ENCODE measurements at regions not wholly inside any gene's neighbourhood (a gene's known extent, or its start where the extent isn't known, plus 50 kb on each side); places are given as distances from the start of the nearest gene placed in this dataset.
"Not testable (repeated sequence)": the region's sequence is repeated elsewhere in the genome, so short reads cannot be mapped to it uniquely, and the experiment has no call there.

DNA sequence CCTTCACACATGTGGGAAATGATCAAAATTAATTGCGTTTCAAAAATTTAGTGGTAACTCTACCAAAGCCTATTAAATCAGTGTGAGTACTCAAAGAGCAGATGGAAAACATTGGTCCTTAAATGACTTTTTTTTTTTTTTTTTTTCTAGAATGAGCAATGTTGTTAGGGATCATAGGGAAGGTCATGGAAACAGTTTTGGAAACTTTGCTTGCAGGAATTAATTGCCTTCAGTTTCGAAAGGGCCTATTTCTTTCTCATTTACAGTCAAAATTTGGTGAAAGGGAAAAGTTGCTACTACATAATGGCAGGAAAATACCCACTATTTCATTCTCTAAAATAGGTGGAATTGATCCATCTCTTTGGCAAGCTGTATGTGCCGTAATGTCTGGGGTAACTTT, 160.9 kb downstream of the RTL9 start:
- no peak for DNase-seq (ENCODE audit: low read depth)

DNA sequence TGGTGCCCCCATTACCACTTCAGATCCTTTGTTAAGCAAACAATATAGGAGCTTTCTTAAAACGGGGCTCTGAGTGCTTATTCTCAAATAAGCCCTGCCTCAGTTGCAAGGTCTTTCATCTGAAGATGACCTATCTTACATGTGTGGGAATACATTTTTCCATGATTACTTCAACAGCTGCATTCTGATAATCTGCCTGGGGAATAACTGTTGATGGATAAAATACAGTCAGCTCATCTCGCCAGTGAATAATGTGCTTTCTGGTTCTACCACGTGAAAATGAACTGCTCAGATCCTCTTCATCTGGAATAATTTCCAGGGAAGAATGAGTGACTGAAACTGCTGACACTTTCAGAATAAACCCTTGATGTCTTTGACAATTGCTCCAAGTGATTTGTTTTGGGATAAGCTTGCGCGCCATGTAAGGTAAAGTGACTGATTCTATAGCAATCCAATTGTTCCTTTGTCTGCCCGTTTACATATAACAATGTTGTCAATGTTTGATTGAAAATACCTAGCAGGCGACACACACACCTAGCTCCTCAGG, 161.3 kb downstream of the RTL9 start:
- DNase-seq (ENCODE audit: low read depth): no peak

DNA sequence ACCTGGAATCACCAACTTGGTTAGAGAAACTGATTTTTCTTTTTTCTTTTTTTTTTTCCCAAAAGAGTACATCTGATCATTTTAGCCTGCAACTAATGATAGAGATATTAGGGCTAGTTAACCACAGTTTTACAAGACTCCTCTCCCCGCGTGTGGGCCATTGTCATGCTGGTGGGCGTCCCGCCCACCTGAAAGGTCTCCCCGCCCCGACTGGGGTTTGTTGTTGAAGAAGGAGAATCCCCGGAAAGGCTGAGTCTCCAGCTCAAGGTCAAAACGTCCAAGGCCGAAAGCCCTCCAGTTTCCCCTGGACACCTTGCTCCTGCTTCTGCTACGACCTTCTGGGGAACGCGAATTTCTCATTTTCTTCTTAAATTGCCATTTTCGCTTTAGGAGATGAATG, 162.0 kb downstream of the RTL9 start:
- not testable (repeated sequence) for DNase-seq (ENCODE audit: low read depth)

DNA sequence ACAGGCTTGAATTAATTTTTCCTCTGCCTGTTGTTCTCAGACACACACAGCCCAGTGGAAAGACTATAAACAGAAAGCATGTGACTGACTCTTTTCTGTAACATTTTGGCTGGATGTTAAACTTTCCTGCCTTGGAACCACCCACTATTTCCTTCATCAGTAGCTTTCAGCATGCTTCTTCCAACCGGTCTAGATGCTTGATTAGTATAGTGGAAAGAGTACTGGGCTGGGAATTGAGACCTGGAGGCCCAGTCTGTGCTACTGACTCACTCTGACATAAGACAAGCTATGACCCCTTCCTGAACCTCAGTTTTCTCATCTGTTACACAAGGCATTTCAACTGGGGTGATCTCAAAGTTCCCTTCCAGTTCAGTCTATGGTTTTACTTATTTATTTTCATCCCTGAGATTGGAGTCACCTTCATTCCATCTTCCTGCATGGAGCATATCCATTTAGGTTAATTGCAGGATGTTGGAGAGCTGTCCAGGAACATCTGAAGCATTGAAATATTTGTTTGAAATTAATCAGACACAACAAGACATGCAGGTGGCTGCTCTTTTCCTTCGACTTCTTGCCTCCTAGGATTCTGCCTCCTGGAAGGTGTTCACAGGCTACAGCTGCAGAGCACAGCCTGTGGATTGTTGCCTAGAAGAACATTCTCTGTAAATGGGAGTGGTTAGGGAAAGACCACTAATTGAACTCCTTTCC, 173.4 kb downstream of the RTL9 start:
- DNase-seq (ENCODE audit: low read depth): no peak

DNA sequence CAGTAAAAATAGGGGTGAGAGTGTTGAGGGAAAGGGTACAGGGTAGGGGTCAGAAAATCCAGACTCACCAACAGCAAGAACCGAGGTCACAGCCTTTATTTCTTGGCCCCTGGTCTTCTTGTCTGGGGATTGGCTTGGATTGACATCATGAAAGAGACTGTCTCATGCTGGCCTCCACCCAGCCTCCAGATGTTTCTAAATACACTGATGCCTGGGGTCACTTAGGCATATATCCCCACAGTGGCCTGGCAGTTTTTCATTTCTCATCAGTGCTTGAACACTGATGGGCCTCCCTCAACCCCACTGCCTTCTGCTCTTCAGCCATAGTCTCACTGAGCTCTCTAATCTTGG, 173.9 kb downstream of the RTL9 start:
- no peak for DNase-seq (ENCODE audit: low read depth)

DNA sequence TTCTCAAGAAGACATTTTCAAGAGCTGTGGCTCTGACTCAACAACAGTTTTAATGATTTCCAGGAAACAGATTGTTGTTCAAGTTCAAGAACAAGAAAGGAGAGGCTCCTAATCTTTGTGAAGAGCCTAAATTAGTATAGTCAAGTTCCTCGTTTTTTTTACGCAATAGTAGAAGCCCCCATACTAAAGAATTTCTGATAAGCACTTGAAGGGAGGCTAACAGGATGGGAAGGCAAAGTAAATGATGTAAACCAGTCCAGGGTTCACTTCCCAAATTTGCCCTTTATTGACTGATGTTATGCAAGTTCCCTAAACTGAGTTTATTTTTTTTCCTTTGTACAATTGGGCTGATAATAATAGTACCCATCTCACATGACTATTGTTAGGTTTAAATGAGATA, 178.2 kb downstream of the RTL9 start:
- no peak for DNase-seq (ENCODE audit: low read depth)

DNA sequence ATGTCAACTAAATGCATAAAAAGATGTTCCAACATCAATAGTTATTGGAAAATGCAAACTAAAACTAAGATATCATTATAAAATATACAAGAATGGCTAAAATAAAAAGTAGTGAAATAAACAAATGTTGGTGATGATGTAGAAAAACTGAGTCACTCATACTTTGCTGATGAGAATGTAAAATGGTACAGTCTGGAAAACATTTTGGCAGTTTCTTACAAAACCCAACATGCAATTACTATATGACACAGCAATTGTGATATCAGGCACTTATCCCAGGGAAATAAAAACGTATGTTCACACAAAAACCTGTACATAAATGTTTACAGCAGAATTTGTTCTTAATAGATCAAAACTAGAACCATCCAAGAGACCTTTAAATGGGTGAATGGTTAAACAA, 182.6 kb downstream of the RTL9 start:
- DNase-seq (ENCODE audit: low read depth): peak; percentile 6

DNA sequence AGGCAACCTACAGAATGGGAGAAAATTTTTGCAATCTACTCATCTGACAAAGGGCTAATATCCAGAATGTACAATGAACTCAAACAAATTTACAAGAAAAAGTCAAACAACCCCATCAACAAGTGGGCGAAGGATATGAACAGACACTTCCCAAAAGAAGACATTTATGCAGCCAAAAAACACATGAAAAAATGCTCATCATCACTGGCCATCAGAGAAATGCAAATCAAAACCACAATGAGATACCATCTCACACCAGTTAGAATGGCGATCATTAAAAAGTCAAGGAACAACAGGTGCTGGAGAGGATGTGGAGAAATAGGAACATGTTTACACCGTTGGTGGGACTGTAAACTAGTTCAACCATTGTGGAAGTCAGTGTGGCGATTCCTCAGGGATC, 192.2 kb downstream of the RTL9 start:
- DNase-seq (ENCODE audit: low read depth): not testable (repeated sequence)

DNA sequence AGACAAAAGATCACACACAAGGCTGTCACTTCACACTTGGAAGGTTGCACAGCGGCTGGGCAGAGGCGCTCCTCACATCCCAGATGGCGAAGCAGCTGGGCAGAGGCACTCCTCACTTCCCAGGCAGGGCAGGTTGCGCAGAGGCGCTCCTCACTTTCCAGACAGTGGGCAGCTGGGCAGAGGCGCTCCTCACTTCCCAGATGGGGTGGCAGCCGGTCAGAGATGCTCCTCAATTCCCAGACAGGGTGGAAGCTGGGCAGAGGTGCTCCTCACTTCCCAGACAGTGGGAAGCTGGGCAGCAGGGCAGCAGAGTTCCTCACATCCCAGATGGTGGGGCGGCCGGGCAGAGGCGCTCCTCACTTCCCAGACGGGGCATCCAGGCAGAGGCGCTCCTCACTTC, 199.2 kb downstream of the RTL9 start:
- no peak for DNase-seq (ENCODE audit: low read depth)

DNA sequence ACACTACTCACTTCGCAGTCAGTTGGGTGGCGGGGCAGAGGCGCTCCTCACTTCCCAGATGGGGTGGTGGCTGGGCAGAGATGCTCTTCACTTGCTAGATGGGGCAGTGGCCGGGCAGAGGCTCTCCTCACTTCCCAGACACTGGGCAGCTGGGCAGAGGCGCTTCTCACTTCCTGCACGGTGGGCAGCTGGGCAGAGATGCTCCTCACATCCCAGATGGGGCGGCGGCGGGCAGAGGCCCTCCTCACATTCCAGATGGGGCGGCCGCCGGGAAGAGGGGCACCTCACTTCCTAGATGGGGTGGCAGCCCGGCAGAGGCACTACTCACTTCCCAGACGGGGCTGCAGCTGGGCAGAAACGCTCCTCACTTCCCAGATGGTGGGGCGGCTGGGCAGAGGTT, 199.8 kb downstream of the RTL9 start:
- DNase-seq (ENCODE audit: low read depth): no peak

DNA sequence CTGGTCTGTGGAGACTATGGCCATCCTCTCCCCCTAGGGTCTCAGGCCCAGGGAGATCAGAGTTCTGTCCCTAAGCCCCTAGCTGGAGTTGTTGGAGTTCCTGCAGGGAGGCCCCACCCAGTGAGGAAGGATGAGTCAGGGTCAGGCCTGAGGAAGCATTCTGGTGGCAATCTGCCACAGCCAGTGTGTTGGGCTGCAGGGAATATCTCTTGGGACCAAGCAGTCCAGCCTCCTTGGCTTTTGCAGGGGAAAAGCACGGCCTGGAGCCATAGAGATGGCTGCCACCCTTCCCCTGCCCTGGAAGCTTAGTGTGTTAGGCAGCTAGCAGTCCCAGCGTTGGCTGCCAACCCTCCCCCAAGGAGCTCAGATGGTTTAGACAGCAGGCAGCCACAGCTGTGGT, 202.4 kb downstream of the RTL9 start:
- DNase-seq (ENCODE audit: low read depth): peak; percentile 63

DNA sequence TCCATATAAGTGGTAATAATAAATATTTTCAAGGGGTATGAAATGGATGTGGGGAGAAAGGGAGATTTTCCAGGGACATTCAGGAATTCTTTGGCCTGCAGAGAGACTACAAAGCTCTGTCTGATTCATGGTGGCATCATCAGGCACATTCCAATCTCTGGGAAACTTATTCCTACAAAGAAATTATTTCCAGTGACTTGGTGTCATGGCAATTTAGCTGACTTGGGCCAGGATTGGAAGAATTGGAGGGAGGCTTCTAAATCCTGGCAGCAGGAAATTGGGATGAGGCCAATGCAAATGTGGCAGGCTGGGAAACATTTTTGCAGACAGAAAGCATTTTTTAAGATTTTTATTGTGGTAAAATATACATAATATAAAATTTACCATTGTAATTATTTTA, 204.6 kb downstream of the RTL9 start:
- DNase-seq (ENCODE audit: low read depth): peak; percentile 16

DNA sequence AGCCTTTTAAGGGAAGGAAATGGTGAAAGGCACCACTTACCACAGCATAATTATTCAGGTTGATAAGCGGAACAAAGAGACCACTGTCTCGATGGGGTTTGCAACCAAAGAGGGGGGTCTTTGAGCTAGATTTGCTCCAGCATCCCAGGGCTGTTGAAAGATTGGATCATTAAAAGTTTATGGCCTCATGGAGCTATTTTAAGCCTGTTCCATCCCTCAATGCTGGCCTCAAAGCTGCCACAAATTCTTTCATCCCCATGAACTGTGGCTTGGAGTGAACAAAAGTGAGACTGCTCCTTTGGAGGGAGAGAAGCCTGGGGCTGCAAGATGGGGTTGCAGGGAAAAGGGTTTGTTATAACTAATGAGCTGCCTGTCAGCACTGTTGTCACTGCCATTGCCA, 209.8 kb downstream of the RTL9 start:
- DNase-seq (ENCODE audit: low read depth): no peak

DNA sequence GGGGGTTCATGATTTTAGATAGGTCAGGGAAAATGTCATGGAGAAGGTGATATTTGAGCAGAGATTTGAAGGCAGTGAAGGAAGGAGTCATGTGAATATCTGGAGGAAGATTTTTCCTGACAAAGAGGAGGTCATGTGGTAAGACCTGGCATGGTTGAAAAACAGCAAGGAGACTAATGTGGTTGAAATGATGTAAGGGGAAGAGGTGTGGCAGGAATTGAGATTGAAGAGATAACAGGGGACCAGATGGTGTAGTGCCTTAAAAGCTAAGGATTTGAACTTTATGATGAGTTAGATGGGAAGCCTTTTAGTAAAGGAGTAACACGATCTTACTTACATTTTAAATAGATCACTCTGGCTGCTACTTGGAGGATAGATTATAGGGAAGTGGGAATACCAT, 210.9 kb downstream of the RTL9 start:
- no peak for DNase-seq (ENCODE audit: low read depth)

DNA sequence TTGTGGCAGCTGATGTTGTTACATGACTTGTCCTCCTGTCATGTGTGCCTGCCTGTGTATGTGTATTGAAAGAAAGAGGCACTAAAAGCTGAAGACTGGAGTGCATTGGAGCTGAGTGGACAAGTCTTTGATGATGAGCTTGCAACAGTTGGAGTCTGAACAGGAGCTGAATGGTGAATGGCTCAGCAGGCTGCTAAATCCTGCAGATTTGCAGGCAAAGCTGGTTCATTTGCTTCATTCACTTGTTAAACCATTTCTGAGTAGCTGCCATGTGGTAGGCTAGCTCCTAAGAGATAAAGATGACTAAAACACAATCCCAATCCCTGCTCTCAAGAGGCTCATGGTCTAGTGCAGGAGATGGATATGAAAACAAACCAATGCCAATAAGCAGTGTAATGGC, 217.3 kb downstream of the CHRDL1 start:
- DNase-seq (ENCODE audit: low read depth): no peak

DNA sequence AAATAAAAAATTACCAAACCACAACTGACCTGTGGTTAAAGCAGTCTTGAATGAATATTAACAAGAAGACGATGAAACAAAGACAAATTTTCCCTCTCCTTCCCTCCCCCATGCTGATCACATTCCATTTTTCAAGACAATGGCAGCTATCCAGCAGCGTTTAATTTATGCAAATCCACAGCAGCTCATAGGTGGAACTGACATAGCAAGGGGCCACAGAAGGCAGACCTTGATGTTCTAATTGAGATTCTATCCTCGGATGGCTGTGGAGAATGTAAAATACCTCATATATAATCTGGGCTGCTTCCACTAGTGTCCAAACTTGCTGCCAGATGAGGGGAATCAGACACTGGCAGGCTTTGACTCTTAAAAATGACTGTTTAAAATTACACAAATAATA, 211.5 kb downstream of the CHRDL1 start:
- DNase-seq (ENCODE audit: low read depth): no peak

DNA sequence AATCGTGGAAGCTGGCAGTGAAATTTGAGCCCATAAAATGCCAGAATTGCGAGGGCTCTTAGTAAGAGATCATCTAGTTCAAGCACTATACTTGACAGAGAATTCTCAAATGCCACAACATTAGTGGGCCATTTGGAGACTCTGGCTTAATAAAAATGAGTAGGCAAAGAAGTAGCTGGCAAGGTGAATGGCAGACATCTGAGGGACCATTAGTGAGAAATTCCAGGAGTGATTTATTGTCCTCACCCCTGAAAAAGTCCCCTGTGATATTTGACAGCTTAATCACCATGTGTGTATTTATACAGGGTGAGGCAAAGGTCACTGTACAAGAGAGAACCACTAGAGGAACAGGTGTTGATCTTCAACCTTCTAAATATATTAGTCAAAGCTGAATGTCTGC, 207.5 kb downstream of the CHRDL1 start:
- no peak for DNase-seq (ENCODE audit: low read depth)

DNA sequence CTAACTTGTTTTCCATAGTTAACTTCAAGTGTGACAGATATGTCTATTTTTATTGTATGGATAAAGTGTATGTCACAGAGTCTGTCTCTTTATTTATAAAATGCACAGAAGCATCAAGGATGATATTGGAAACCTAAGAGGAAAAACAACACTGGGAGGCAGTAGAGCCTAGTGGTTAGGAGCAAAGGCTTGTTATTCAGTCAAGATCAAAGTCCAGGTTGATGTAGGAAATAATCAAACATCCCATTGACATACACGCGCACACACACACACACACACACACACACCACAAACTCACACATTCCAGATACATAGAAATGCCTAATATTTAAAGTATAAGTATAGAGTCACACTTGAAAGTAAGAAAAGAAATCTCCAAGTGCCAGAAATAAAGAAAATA, 206.8 kb downstream of the CHRDL1 start:
- no peak for DNase-seq (ENCODE audit: low read depth)

DNA sequence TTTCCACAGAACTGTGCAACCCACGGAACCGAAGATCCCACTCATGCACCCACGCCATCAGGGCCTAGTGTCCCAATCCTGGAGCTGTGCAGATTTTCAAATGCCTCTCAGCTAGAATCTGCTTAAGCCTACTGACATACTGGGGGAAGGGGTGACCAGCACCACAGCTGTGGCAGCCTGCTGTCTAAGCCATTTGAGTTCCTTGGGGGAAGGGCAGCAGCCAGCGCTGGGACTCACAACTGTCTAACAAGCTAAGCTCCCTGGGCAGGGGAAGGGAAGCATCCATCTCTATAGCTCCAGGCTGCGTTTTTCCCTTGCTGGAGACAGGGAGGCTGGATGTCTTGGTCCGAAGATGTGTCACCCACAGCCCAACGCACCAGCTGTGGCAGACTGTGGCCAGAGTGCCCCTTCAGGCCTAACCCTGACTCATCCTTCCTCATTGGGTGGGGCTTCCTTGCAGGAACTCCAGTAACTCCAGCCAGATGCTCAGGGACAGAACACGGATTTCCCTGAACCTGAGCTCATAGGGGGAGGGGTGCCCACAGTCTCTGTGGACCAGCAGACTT, 194.8 kb downstream of the CHRDL1 start:
- peak; percentile 1 for DNase-seq (ENCODE audit: low read depth)

DNA sequence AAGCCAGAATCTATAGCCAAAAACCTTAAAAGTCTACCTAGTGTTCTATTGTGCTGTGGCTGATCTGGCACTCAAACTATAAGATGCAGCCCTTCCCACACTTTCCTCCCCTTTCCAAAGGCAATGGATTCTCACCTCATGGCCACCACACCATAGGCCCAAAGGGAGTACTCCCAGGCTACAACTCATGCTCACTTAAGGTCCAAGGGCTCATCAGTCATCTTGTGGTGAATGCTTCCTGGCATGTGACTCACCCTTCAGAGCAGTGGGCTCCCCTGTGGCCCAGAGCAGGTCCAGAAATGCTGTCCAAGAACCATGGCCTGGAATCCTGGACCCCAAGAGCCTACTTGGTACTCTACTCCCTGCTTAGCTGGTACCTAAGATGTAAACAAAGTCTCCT, 181.0 kb downstream of the CHRDL1 start:
- no peak for DNase-seq (ENCODE audit: low read depth)
